HCT116 (cell line): ENCODE measurements at regions not wholly inside any gene's neighbourhood (a gene's known extent, or its start where the extent isn't known, plus 50 kb on each side); places are given as distances from the start of the nearest gene placed in this dataset.

ENCODE experiments used
- ATAC-seq: fragments of 200-7000 bp; cut with Tn5 transposase; 2 replicates; pipeline ENCODE4 v1.9.1; 2020; ENCODE audit warnings: mild to moderate bottlenecking, moderate library complexity
- BruUV-seq: library from RNA; stranded (reverse); fragments of 400-500 nt; replicated peaks from 2 replicates; lab custom pipeline; 2021; lab: Mats Ljungman, UMichigan
- CTCF ChIA-PET: fragments of 300-600 bp; sonication (Branson Sonifier 250); formaldehyde crosslinking; loops from one replicate; lab custom pipeline; 2021; ENCODE audit warnings: antibody characterized with exemption; lab: Charles Lee
- POLR2A ChIA-PET: fragments of 300-600, 350-600 bp; sonication (Branson Sonifier 250); formaldehyde crosslinking; loops from one replicate; lab custom pipeline; 2021; ENCODE audit warnings: antibody characterized with exemption; lab: Charles Lee
- RAD21 ChIA-PET, 2 experiments: fragments of 300-600 bp; sonication (Branson Sonifier 250); formaldehyde crosslinking; loops; one replicate each; lab custom pipeline; 2023; ENCODE audit warnings: low total read pairs in 2 of 2; ENCODE audit not compliant: uncharacterized antibody in 2 of 2, unreplicated experiment in 2 of 2, low non-redundant PET in 1 of 2; lab: Charles Lee
- DNase-seq: peaks from one replicate; pipeline ENCODE4 v3.0.0-alpha.2; 2010; ENCODE audit warnings: low read depth, low spot score
- H2AFZ ChIP-seq: fragments of 200-600 bp; shearing (Covaris generic), sonication (generic); 2 replicates; pipeline ENCODE4 v1.6.1; 2017; ENCODE audit warnings: low read depth, mixed run types, mixed read lengths, antibody characterized with exemption, low read length; ENCODE audit not compliant: poor library complexity, severe bottlenecking
- H3K27ac ChIP-seq: 2 replicates; pipeline ENCODE4 v1.5.1; 2012; ENCODE audit warnings: low read depth, low read length
- H3K27me3 ChIP-seq: fragments of 200-600 bp; sonication (generic); 2 replicates; pipeline ENCODE4 v1.6.1; 2016; ENCODE audit warnings: mixed run types, low read length, mixed read lengths; ENCODE audit not compliant: insufficient read depth
- H3K36me3 ChIP-seq, 2 experiments: fragments of 200-500 bp in 1 of 2; fragments of 200-600 bp in 1 of 2; sonication (Bioruptor generic) in 1 of 2; sonication (generic) in 1 of 2; 2 replicates each; pipeline versions ENCODE4 v1.5.1 to v1.6.1; 2014 to 2016; ENCODE audit warnings: low read length in 2 of 2, inconsistent platforms in 1 of 2, mixed read lengths in 1 of 2, mixed run types in 1 of 2; ENCODE audit not compliant: insufficient read depth in 2 of 2, control insufficient read depth in 1 of 2
- H3K4me1 ChIP-seq, 2 experiments: fragments of 200-600 bp in 1 of 2; sonication (generic) in 1 of 2; 2 replicates each; pipeline versions ENCODE4 v1.5.1 to v1.6.1; 2012 to 2017; ENCODE audit warnings: low read length in 2 of 2, inconsistent platforms in 1 of 2, mild to moderate bottlenecking in 1 of 2, mixed read lengths in 1 of 2, mixed run types in 1 of 2, moderate library complexity in 1 of 2; ENCODE audit not compliant: insufficient read depth in 2 of 2, control insufficient read depth in 1 of 2
- H3K4me2 ChIP-seq: fragments of 200-600 bp; sonication (generic); 2 replicates; pipeline ENCODE4 v1.6.1; 2017; ENCODE audit warnings: mixed run types, low read length, mixed read lengths
- H3K4me3 ChIP-seq, 2 experiments: fragments of 200-600 bp in 1 of 2; sonication (generic) in 1 of 2; replicated peaks in 1 of 2; 2 replicates each; pipeline ENCODE4 v1.5.1; 2011 to 2016; ENCODE audit warnings: low read length in 2 of 2, control low read depth in 1 of 2, low read depth in 1 of 2, mild to moderate bottlenecking in 1 of 2, mixed read lengths in 1 of 2, mixed run types in 1 of 2
- H3K79me2 ChIP-seq: fragments of 200-600 bp; sonication (generic); 2 replicates; pipeline ENCODE4 v1.6.1; 2017; ENCODE audit warnings: mild to moderate bottlenecking, mixed run types, low read length, moderate library complexity, mixed read lengths; ENCODE audit not compliant: insufficient read depth
- H3K9ac ChIP-seq: fragments of 200-600 bp; sonication (generic); 2 replicates; pipeline ENCODE4 v1.6.1; 2016; ENCODE audit warnings: low read length, mixed read lengths
- H3K9me2 ChIP-seq: fragments of 200-600 bp; sonication (generic), shearing (Covaris generic); 2 replicates; pipeline ENCODE4 v1.6.1; 2017; ENCODE audit warnings: mixed run types, mild to moderate bottlenecking, moderate library complexity; ENCODE audit not compliant: insufficient read depth
- H3K9me3 ChIP-seq, 2 experiments: fragments of 200-500 bp in 1 of 2; fragments of 200-600 bp in 1 of 2; sonication (Bioruptor generic) in 1 of 2; sonication (generic) in 1 of 2; 2 replicates each; pipeline ENCODE4 v1.6.1; 2014 to 2017; ENCODE audit warnings: low read length in 2 of 2, mixed read lengths in 2 of 2, inconsistent platforms in 1 of 2, low read depth in 1 of 2, mild to moderate bottlenecking in 1 of 2, mixed run types in 1 of 2, moderate library complexity in 1 of 2; ENCODE audit not compliant: control insufficient read depth in 1 of 2, insufficient read depth in 1 of 2
- H4K20me1 ChIP-seq: fragments of 200-600 bp; sonication (generic), shearing (Covaris generic); 2 replicates; pipeline ENCODE4 v1.6.1; 2017; ENCODE audit warnings: mixed run types, mild to moderate bottlenecking, moderate library complexity; ENCODE audit not compliant: insufficient read depth
- CBX3 ChIP-seq: IDR thresholded peaks from 2 replicates; pipeline ENCODE4 v1.6.1; 2012; ENCODE audit warnings: low read depth
- CEBPB ChIP-seq: IDR thresholded peaks from 2 replicates; pipeline ENCODE4 v1.6.1; 2012; ENCODE audit warnings: low read depth
- CTCF ChIP-seq, 3 experiments: fragments of 200-600 bp in 1 of 3; sonication (generic) in 1 of 3; IDR thresholded peaks in 2 of 3; conservative IDR thresholded peaks in 1 of 3; 2 replicates each; pipeline ENCODE4 v1.5.1; 2012 to 2017; ENCODE audit warnings: low read depth in 2 of 3, low read length in 2 of 3, antibody characterized with exemption in 1 of 3, borderline replicate concordance in 1 of 3, control low read depth in 1 of 3, mild to moderate bottlenecking in 1 of 3, mixed read lengths in 1 of 3, mixed run types in 1 of 3, moderate library complexity in 1 of 3; ENCODE audit not compliant: insufficient read depth in 1 of 3
- EZH2 ChIP-seq: fragments of 200-600 bp; sonication (generic); IDR thresholded peaks from 2 replicates; pipeline ENCODE4 v1.6.1; 2017; ENCODE audit warnings: antibody characterized with exemption, mixed run types
- JUND ChIP-seq: IDR thresholded peaks from 2 replicates; pipeline ENCODE4 v1.6.1; 2012
- MAX ChIP-seq: IDR thresholded peaks from 2 replicates; pipeline ENCODE4 v1.6.1; 2012
- SRF ChIP-seq: IDR thresholded peaks from 2 replicates; pipeline ENCODE4 v1.6.1; 2012; ENCODE audit warnings: low read depth
- YY1 ChIP-seq: IDR thresholded peaks from 2 replicates; pipeline ENCODE4 v1.6.1; 2011; ENCODE audit warnings: low read length, low read depth, moderate library complexity, mild to moderate bottlenecking; ENCODE audit not compliant: insufficient replicate concordance; ENCODE audit errors: extremely low read depth
- ZBTB33 ChIP-seq: IDR thresholded peaks from 2 replicates; pipeline ENCODE4 v1.6.1; 2011; ENCODE audit warnings: mild to moderate bottlenecking, low read length, moderate library complexity; ENCODE audit not compliant: insufficient replicate concordance; ENCODE audit errors: extremely low read depth
- ZNF274 ChIP-seq: fragments of 200-500 bp; sonication (Bioruptor generic); IDR thresholded peaks from 2 replicates; pipeline ENCODE4 v1.6.1; 2014; ENCODE audit warnings: mild to moderate bottlenecking, low read depth, low read length, inconsistent platforms
- intact Hi-C: fragments of 100-400 bp; cut with micrococcal nuclease; formaldehyde crosslinking; loops from 2 replicates; pipeline ENCODE4 v1.10.0; 2022
- TF ChIP-seq, protein P1 (sequence below): IDR thresholded peaks from 2 replicates; pipeline ENCODE4 v1.6.1; 2012; ENCODE audit warnings: low read depth
- TF ChIP-seq, protein P2 (sequence below): IDR thresholded peaks from 2 replicates; pipeline ENCODE4 v1.6.1; 2012

DNA sequence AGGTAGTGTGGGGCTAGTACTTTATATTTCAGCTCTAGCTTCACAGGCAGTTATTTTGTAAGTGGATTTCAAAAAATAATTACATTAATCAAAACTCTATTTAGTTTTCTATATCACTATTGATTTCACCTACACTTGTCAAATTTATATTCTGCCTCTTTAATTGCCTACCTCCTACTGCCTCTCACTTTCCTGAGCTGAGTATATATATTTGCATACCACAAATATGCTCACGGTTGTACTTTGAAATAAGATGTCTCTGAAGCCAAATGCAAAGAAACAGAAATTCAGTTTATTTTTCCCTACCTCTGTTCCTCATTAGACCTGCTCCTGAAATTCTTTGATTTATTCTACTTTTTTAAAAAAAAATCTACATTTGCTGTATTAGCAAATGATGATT, 309.3 kb upstream of the TGFBR2 start:
- no peaks in the 10 kb centered on the region for H3K9me2 ChIP-seq
- ChIA-PET POLR2A (no interaction called here), RAD21 (no interaction called here), CTCF (no interaction called here)
- ATAC-seq (no peak), DNase-seq (no peak)
- peaks cover 0 to 16% of the 10 kb centered on the region in 2 experiments; a peak in 2 of 4 replicates for H3K4me1 ChIP-seq
- H2AFZ ChIP-seq = peak overlapping the region; percentile 59
- H3K79me2 ChIP-seq = no peaks in the 10 kb centered on the region
- H3K9ac ChIP-seq = no peak overlapping the region
- no peak overlapping the region for H3K4me3 ChIP-seq
- no peaks in the 10 kb centered on the region for H3K27me3 ChIP-seq
- H4K20me1 ChIP-seq = no peaks in the 10 kb centered on the region
- TF ChIP-seq, protein P1, sequence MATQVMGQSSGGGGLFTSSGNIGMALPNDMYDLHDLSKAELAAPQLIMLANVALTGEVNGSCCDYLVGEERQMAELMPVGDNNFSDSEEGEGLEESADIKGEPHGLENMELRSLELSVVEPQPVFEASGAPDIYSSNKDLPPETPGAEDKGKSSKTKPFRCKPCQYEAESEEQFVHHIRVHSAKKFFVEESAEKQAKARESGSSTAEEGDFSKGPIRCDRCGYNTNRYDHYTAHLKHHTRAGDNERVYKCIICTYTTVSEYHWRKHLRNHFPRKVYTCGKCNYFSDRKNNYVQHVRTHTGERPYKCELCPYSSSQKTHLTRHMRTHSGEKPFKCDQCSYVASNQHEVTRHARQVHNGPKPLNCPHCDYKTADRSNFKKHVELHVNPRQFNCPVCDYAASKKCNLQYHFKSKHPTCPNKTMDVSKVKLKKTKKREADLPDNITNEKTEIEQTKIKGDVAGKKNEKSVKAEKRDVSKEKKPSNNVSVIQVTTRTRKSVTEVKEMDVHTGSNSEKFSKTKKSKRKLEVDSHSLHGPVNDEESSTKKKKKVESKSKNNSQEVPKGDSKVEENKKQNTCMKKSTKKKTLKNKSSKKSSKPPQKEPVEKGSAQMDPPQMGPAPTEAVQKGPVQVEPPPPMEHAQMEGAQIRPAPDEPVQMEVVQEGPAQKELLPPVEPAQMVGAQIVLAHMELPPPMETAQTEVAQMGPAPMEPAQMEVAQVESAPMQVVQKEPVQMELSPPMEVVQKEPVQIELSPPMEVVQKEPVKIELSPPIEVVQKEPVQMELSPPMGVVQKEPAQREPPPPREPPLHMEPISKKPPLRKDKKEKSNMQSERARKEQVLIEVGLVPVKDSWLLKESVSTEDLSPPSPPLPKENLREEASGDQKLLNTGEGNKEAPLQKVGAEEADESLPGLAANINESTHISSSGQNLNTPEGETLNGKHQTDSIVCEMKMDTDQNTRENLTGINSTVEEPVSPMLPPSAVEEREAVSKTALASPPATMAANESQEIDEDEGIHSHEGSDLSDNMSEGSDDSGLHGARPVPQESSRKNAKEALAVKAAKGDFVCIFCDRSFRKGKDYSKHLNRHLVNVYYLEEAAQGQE = no peak
- no peak for TF ChIP-seq MAX
- no peak for TF ChIP-seq SRF
- TF ChIP-seq ZBTB33 = no peak
- TF ChIP-seq, protein P2, sequence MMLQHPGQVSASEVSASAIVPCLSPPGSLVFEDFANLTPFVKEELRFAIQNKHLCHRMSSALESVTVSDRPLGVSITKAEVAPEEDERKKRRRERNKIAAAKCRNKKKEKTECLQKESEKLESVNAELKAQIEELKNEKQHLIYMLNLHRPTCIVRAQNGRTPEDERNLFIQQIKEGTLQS = no peak
- TF ChIP-seq JUND = no peak
- TF ChIP-seq CEBPB = no peak
- no peak for TF ChIP-seq CTCF (IDR thresholded peaks at IDR 0.05 in 2 of 3, conservative IDR thresholded peaks at IDR 0.05 in 1 of 3; ENCODE audit: borderline replicate concordance in 1 of 3, insufficient read depth in 1 of 3, low read depth in 2 of 3, low read length in 2 of 3)
- TF ChIP-seq CBX3 = no peak
- TF ChIP-seq ZNF274 = no peak
- no peak for TF ChIP-seq EZH2
- no peak for TF ChIP-seq YY1
- H3K9me3 ChIP-seq = no peaks in the 10 kb centered on the region
- intact Hi-C loops = no loop called here
- H3K4me2 ChIP-seq = no peak overlapping the region
- H3K27ac ChIP-seq = no peak overlapping the region
- BruUV-seq = no TSS peak
- H3K36me3 ChIP-seq = no peaks in the 10 kb centered on the region
